IMR-90 (cell line): ENCODE measurements at regions not wholly inside any gene's neighbourhood (a gene's known extent, or its start where the extent isn't known, plus 50 kb on each side); places are given as distances from the start of the nearest gene placed in this dataset.

Source experiments
- ATAC-seq: fragments of 200-7000 bp; cut with Tn5 transposase; 2 replicates; pipeline ENCODE4 v1.9.1; 2020; ENCODE audit warnings: low read depth, mild to moderate bottlenecking, moderate library complexity
- BruUV-seq: library from RNA; stranded (reverse); fragments of 400-500 nt; replicated peaks from 2 replicates; lab custom pipeline; 2021; lab: Mats Ljungman, UMichigan
- CTCF ChIA-PET: fragments of 300-600 bp; formaldehyde crosslinking; extraction: SDS; loops from one replicate; lab custom pipeline; 2021; ENCODE audit warnings: antibody characterized with exemption; lab: Yijun Ruan, JAX
- POLR2A ChIA-PET: fragments of 300-600 bp; sonication (Branson Sonifier 250); formaldehyde crosslinking; loops from one replicate; lab custom pipeline; 2022; ENCODE audit warnings: antibody characterized with exemption; ENCODE audit not compliant: unreplicated experiment; lab: Charles Lee
- DNase-seq: peaks from one replicate; pipeline ENCODE4 v3.0.0; 2013
- H2AFZ ChIP-seq: replicated peaks from 2 replicates; pipeline ENCODE3; 2013; ENCODE audit warnings: low read length, mild to moderate bottlenecking; ENCODE audit not compliant: poor library complexity
- H2AK5ac ChIP-seq: 2 replicates; pipeline ENCODE4 v1.6.1; 2013; ENCODE audit warnings: low read depth, low read length, inconsistent platforms
- H2AK9ac ChIP-seq: replicated peaks from 2 replicates; pipeline ENCODE3; 2013; ENCODE audit warnings: mild to moderate bottlenecking, low read depth, low read length, moderate library complexity; ENCODE audit not compliant: poor library complexity
- H2BK120ac ChIP-seq: 2 replicates; pipeline ENCODE4 v1.6.1; 2013; ENCODE audit warnings: low read depth, low read length, inconsistent platforms
- H2BK15ac ChIP-seq: 3 replicates; pipeline ENCODE4 v1.6.1; 2013; ENCODE audit warnings: low read depth, low read length, inconsistent platforms
- H2BK20ac ChIP-seq: 2 replicates; pipeline ENCODE4 v1.6.1; 2013; ENCODE audit warnings: low read depth, mild to moderate bottlenecking, inconsistent platforms, low read length, moderate library complexity
- H2BK5ac ChIP-seq: 2 replicates; pipeline ENCODE4 v1.6.1; 2013; ENCODE audit warnings: mild to moderate bottlenecking, low read depth, low read length, inconsistent platforms; ENCODE audit not compliant: poor library complexity, severe bottlenecking
- H3K14ac ChIP-seq: replicated peaks from 2 replicates; pipeline ENCODE4 v1.6.1; 2013; ENCODE audit warnings: low read depth, low read length, inconsistent platforms
- H3K18ac ChIP-seq: 2 replicates; pipeline ENCODE4 v1.6.1; 2013; ENCODE audit warnings: low read depth, low read length, control low read depth
- H3K23ac ChIP-seq: 2 replicates; pipeline ENCODE4 v1.6.1; 2013; ENCODE audit warnings: low read depth, low read length, inconsistent platforms
- H3K27ac ChIP-seq: 2 replicates; pipeline ENCODE4 v1.5.1; 2013; ENCODE audit warnings: mild to moderate bottlenecking, control low read depth, low read length; ENCODE audit not compliant: insufficient read depth
- H3K27me3 ChIP-seq: 2 replicates; pipeline ENCODE4 v1.6.1; 2013; ENCODE audit warnings: low read length; ENCODE audit not compliant: control insufficient read depth, insufficient read depth
- H3K36me3 ChIP-seq: 2 replicates; pipeline ENCODE4 v1.6.1; 2013; ENCODE audit warnings: low read length, mixed read lengths; ENCODE audit not compliant: control insufficient read depth, insufficient read depth
- H3K4ac ChIP-seq: 2 replicates; pipeline ENCODE4 v1.6.1; 2013; ENCODE audit warnings: low read depth, low read length, inconsistent platforms
- H3K4me1 ChIP-seq: 2 replicates; pipeline ENCODE4 v1.6.1; 2013; ENCODE audit warnings: low read length, mixed read lengths; ENCODE audit not compliant: control insufficient read depth, insufficient read depth
- H3K4me2 ChIP-seq: 2 replicates; pipeline ENCODE4 v1.6.1; 2013; ENCODE audit warnings: low read depth, mild to moderate bottlenecking, control low read depth, low read length, moderate library complexity
- H3K4me3 ChIP-seq: 2 replicates; pipeline ENCODE4 v1.5.1; 2013; ENCODE audit warnings: low read depth, mild to moderate bottlenecking, control low read depth, low read length, moderate library complexity; ENCODE audit not compliant: insufficient read depth
- H3K56ac ChIP-seq: 2 replicates; pipeline ENCODE4 v1.6.1; 2013; ENCODE audit warnings: low read length, inconsistent platforms; ENCODE audit not compliant: insufficient read depth; ENCODE audit errors: extremely low read depth
- H3K79me1 ChIP-seq, 2 experiments: 2 replicates each; pipeline ENCODE4 v1.6.1; 2013; ENCODE audit warnings: low read length in 2 of 2, inconsistent platforms in 1 of 2, low read depth in 1 of 2
- H3K9ac ChIP-seq: 2 replicates; pipeline ENCODE4 v1.6.1; 2013; ENCODE audit warnings: low read depth, low read length, control low read depth
- H3K9me1 ChIP-seq: 2 replicates; pipeline ENCODE4 v1.6.1; 2013; ENCODE audit warnings: low read length, inconsistent platforms; ENCODE audit not compliant: insufficient read depth
- H3K9me3 ChIP-seq: 2 replicates; pipeline ENCODE4 v1.6.1; 2013; ENCODE audit warnings: low read length; ENCODE audit not compliant: control insufficient read depth, insufficient read depth
- H4K20me1 ChIP-seq: 2 replicates; pipeline ENCODE4 v1.6.1; 2013; ENCODE audit warnings: low read length, inconsistent platforms; ENCODE audit not compliant: insufficient read depth
- H4K5ac ChIP-seq: 2 replicates; pipeline ENCODE4 v1.6.1; 2013; ENCODE audit warnings: mild to moderate bottlenecking, low read depth, low read length, control low read depth
- H4K8ac ChIP-seq, 2 experiments: 2 replicates each; pipeline ENCODE4 v1.6.1; 2013; ENCODE audit warnings: low read depth in 2 of 2, low read length in 2 of 2, control low read depth in 1 of 2, inconsistent platforms in 1 of 2
- H4K91ac ChIP-seq: 2 replicates; pipeline ENCODE4 v1.6.1; 2013; ENCODE audit warnings: low read depth, low read length, inconsistent platforms; ENCODE audit not compliant: insufficient read depth
- BHLHE40 ChIP-seq: fragments of 150-350 bp; IDR thresholded peaks from 2 replicates; pipeline ENCODE4 v1.6.1; 2016; ENCODE audit warnings: mild to moderate bottlenecking, low read depth, low read length
- CEBPB ChIP-seq: IDR thresholded peaks from 2 replicates; pipeline ENCODE4 v1.6.1; 2012; ENCODE audit warnings: low read depth, low read length, improper control_type of control experiment
- ELK1 ChIP-seq: fragments of 150-350 bp; IDR thresholded peaks from 2 replicates; pipeline ENCODE4 v1.6.1; 2016; ENCODE audit warnings: low read depth, mild to moderate bottlenecking, low read length, moderate library complexity, borderline replicate concordance
- FOS ChIP-seq: fragments of 150-350 bp; IDR thresholded peaks from 2 replicates; pipeline ENCODE4 v1.6.1; 2016; ENCODE audit warnings: low read depth, low read length
- MXI1 ChIP-seq: IDR thresholded peaks from 2 replicates; pipeline ENCODE4 v1.6.1; 2012; ENCODE audit warnings: low read depth, mild to moderate bottlenecking, low read length, moderate library complexity, borderline replicate concordance
- NFE2L2 ChIP-seq: fragments of 150-350 bp; IDR thresholded peaks from 2 replicates; pipeline ENCODE4 v1.6.1; 2016; ENCODE audit warnings: low read depth, mild to moderate bottlenecking, low read length
- POLR2A ChIP-seq: IDR thresholded peaks from 2 replicates; pipeline ENCODE4 v1.6.1; 2012; ENCODE audit warnings: mild to moderate bottlenecking, low read depth, low read length
- RAD21 ChIP-seq: IDR thresholded peaks from 2 replicates; pipeline ENCODE4 v1.6.1; 2012; ENCODE audit warnings: low read length, improper control_type of control experiment
- RFX5 ChIP-seq: IDR thresholded peaks from 2 replicates; pipeline ENCODE4 v1.8.0; 2012; ENCODE audit warnings: low read depth, mild to moderate bottlenecking, low read length, moderate library complexity
- SMC3 ChIP-seq: fragments of 150-350 bp; IDR thresholded peaks from 2 replicates; pipeline ENCODE4 v1.6.1; 2016; ENCODE audit warnings: low read depth, mild to moderate bottlenecking, antibody characterized with exemption, low read length, moderate library complexity
- USF2 ChIP-seq: fragments of 150-350 bp; IDR thresholded peaks from 2 replicates; pipeline ENCODE4 v1.6.1; 2017; ENCODE audit warnings: mild to moderate bottlenecking, antibody characterized with exemption, low read length, low read depth
- WGBS, 2 experiments: methylation state at CpG; one replicate each; pipeline versions ENCODE4 v1.1.5 to v1.1.7; 2013; ENCODE audit warnings: missing lambda C conversion rate in 2 of 2; ENCODE audit not compliant: insufficient read length in 1 of 2; ENCODE audit errors: extremely low coverage in 2 of 2; 5-methylcytosine and 5-hydroxymethylcytosine counted together
- dilution Hi-C: fragments of 300-500 bp; cut with HindIII; formaldehyde crosslinking; loops from one replicate; pipeline ENCODE4 v1.14.3; 2018; ENCODE audit warnings: low sequenced_read_pairs; ENCODE audit not compliant: unreplicated experiment
- in situ Hi-C: fragments of 300-500 bp; cut with MboI; formaldehyde crosslinking; loops from 3 replicates; pipeline ENCODE4 v1.14.3; 2019; ENCODE audit warnings: low sequenced_read_pairs, inconsistent platforms, mixed read lengths
- intact Hi-C: fragments of 100-400 bp; cut with micrococcal nuclease; formaldehyde crosslinking; loops from 2 replicates; pipeline ENCODE4 v1.10.0; 2022

- no peaks in the 10 kb centered on the region for H3K36me3 ChIP-seq
- no peak overlapping the region for H2BK20ac ChIP-seq
- no peak overlapping the region for H3K27ac ChIP-seq
- H3K18ac ChIP-seq = no peak overlapping the region
- intact Hi-C loops = loop anchor here (5.0 kb wide), 1 partner anchor 896 kb away; no protein-coding TSS in a partner anchor
- H4K5ac ChIP-seq = no peak overlapping the region
- 67% methylated on average over 1 of the region's 2 CpGs; no CpG with 5 or more reads in 1 of the 2 experiments for WGBS, 2 experiments
- no peak overlapping the region for H2BK15ac ChIP-seq
- H3K9ac ChIP-seq = no peak overlapping the region
- ChIA-PET POLR2A (no interaction called here), CTCF (no interaction called here)
- TF ChIP-seq NFE2L2 = no peak
- no peak for TF ChIP-seq ELK1
- TF ChIP-seq BHLHE40 = no peak
- no peak for TF ChIP-seq RAD21
- no peak for TF ChIP-seq USF2
- TF ChIP-seq FOS = no peak
- TF ChIP-seq CEBPB = no peak
- TF ChIP-seq SMC3 = no peak
- no peak for TF ChIP-seq POLR2A
- no peak for TF ChIP-seq RFX5
- TF ChIP-seq MXI1 = no peak
- H3K9me1 ChIP-seq = no peaks in the 10 kb centered on the region
- no peaks in the 10 kb centered on the region; the same call in 1 of the 2 replicates for H3K27me3 ChIP-seq
- no peak overlapping the region for H2AFZ ChIP-seq
- in situ Hi-C loops = no loop called here
- no peak for ATAC-seq
- no peak overlapping the region for H2BK120ac ChIP-seq
- H3K4me2 ChIP-seq = no peak overlapping the region
- H4K91ac ChIP-seq = no peak overlapping the region
- no peak overlapping the region for H4K8ac ChIP-seq
- H2BK5ac ChIP-seq = no peak overlapping the region
- no peak overlapping the region for H3K4me3 ChIP-seq
- H3K4me1 ChIP-seq = no peaks in the 10 kb centered on the region
- dilution Hi-C loops = no loop called here
- no peak for DNase-seq
- no peak overlapping the region for H2AK9ac ChIP-seq
- no TSS peak for BruUV-seq
- no peak overlapping the region for H3K14ac ChIP-seq
- H3K56ac ChIP-seq = no peak overlapping the region
- H3K79me1 ChIP-seq = no peaks in the 10 kb centered on the region
- no peaks in the 10 kb centered on the region for H4K20me1 ChIP-seq
- no peak overlapping the region for H3K23ac ChIP-seq
- H3K9me3 ChIP-seq = no peaks in the 10 kb centered on the region
- H3K4ac ChIP-seq = no peak overlapping the region
- no peak overlapping the region for H2AK5ac ChIP-seq
Observed at GRCh38 chr5:57953792-57954191, 471.2 kb upstream of the ACTBL2 start.
